Right cardiac atrium (tissue), 5 donors: ENCODE measurements at regions not wholly inside any gene's neighbourhood (a gene's known extent, or its start where the extent isn't known, plus 50 kb on each side); places are given as distances from the start of the nearest gene placed in this dataset.

ENCODE experiments used
- ATAC-seq, 2 donors: fragments of 200-7000 bp; cut with Tn5 transposase; one replicate each; pipeline versions ENCODE4 v1.8.0 to v1.9.1; 2020; ENCODE audit warnings: moderate library complexity in 2 of 2, mild to moderate bottlenecking in 1 of 2
- DNase-seq, 3 donors: peaks; one replicate each; pipeline ENCODE4 v3.0.0-alpha.2; 2020
- H3K27ac ChIP-seq: one replicate; pipeline ENCODE4 v1.5.1; 2013; ENCODE audit warnings: mild to moderate bottlenecking, low read length, control low read depth, moderate library complexity
- H3K27me3 ChIP-seq: one replicate; pipeline ENCODE4 v1.6.1; 2013; ENCODE audit not compliant: control insufficient read depth, insufficient read depth
- H3K4me1 ChIP-seq: one replicate; pipeline ENCODE4 v1.6.1; 2013; ENCODE audit warnings: low read length; ENCODE audit not compliant: control insufficient read depth, insufficient read depth
- H3K4me3 ChIP-seq: one replicate; pipeline ENCODE4 v1.5.1; 2013; ENCODE audit warnings: low read length, control low read depth
- H3K9me3 ChIP-seq: one replicate; pipeline ENCODE4 v1.6.1; 2013; ENCODE audit warnings: low read length; ENCODE audit not compliant: control insufficient read depth
- WGBS: extraction: QIAGEN DNeasy Blood & Tissue Kit; methylation state at CpG from one replicate; pipeline ENCODE4 v1.1.7; 2013; 5-methylcytosine and 5-hydroxymethylcytosine counted together
- intact Hi-C, 4 donors: fragments of 100-400 bp; cut with DNase I; formaldehyde crosslinking; loops; one replicate each; pipeline versions ENCODE4 v1.11.0 to v1.14.0; 2022 to 2023
- donor health status: healthy with polysubstance abuse.
- donor health status: DM: no; HTN: yes; CAD: no.
- donor health status: DM: no; HTN: no; CAD: no.
- donor health status: DM: no; HTN: yes; CAD: no; lungs with severe emphysema.
- donor health status: DM: yes; HTN: yes; CAD: no.

- ATAC-seq = no peak
- H3K4me1 ChIP-seq = no peaks in the 10 kb centered on the region
- intact Hi-C loops = no loop called here
- DNase-seq = no peak
- H3K9me3 ChIP-seq = no peaks in the 10 kb centered on the region
- WGBS = 91% methylated on average over 4 of the region's 4 CpGs
- H3K27me3 ChIP-seq = no peaks in the 10 kb centered on the region
- H3K27ac ChIP-seq = no peak overlapping the region
- H3K4me3 ChIP-seq = no peak overlapping the region
Measured at GRCh38 chr4:131046821-131047220, 1950.9 kb downstream of the C4orf33 start.

GRCh38 chr4:131052646-131053045 is 1956.7 kb downstream of the C4orf33 start:
- DNase-seq (no peak), ATAC-seq (no peak)
- no peak overlapping the region for H3K4me3 ChIP-seq
- no peaks in the 10 kb centered on the region for H3K27me3 ChIP-seq
- 68% methylated on average over 2 of the region's 2 CpGs for WGBS
- intact Hi-C loops = no loop called here
- H3K9me3 ChIP-seq = no peaks in the 10 kb centered on the region
- no peak overlapping the region for H3K27ac ChIP-seq
- H3K4me1 ChIP-seq = no peaks in the 10 kb centered on the region

DNA sequence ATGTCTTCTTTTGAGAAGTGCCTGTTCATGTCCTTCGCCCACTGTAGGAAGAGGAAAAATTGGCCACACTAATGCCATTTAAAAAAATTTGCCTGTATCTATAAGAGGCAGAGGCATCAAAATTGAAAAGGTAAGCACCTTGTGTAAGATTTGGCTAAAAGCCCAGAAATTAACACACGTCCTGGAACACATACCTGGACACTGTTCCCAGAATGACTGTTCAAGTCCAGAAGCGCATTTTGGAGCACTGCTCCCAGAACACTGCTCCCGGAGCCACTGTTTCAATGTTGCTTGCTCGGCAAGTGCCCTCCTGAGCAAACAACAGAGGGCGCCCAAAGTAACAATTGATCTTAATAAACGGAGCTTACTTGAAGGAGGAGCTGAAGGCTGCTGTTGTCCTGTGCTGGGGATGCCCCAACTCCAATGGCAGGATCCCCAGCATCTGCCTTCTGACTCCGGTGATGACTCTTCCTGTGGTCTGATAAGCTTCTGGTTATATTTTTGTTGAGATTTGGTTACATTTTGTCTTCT is 1958.6 kb downstream of the C4orf33 start:
- intact Hi-C loops = no loop called here
- no peaks in the 10 kb centered on the region for H3K4me1 ChIP-seq
- DNase-seq (no peak), ATAC-seq (no peak)
- no peaks in the 10 kb centered on the region for H3K9me3 ChIP-seq
- no peak overlapping the region for H3K4me3 ChIP-seq
- no peaks in the 10 kb centered on the region for H3K27me3 ChIP-seq
- no peak overlapping the region for H3K27ac ChIP-seq
- WGBS = 85% methylated on average over 8 of the region's 8 CpGs

DNA sequence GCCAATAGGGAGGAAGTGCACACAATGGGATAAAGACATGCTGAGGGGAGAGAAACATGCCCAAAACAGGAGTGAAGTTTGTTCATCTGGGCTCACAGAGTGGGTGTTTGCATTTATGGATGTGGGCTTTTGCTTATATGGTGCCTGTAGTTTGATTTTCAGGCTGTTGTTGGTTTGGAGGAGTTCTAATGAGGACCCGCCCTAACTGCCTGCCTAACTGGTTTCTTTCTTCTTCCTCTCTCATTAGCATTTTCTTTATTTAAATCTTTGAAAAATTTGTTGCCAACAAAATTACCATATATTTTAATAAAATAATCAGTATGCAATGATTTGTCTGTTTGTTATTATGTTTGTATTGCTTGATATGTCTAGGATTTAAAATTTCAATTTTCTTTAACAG is 1965.8 kb downstream of the C4orf33 start:
- DNase-seq = no peak
- WGBS = 85% methylated on average over 1 of the region's 1 CpG
- H3K27ac ChIP-seq = no peak overlapping the region
- no peak for ATAC-seq
- no peaks in the 10 kb centered on the region for H3K27me3 ChIP-seq
- intact Hi-C loops = no loop called here
- no peaks in the 10 kb centered on the region for H3K4me1 ChIP-seq
- peaks cover 2% of the 10 kb centered on the region for H3K9me3 ChIP-seq
- H3K4me3 ChIP-seq = no peak overlapping the region

GRCh38 chr4:131063878-131064277 is 1967.9 kb downstream of the C4orf33 start:
- 90% methylated on average over 5 of the region's 5 CpGs for WGBS
- no peak for ATAC-seq
- DNase-seq = no peak
- intact Hi-C loops = no loop called here
- no peaks in the 10 kb centered on the region for H3K4me1 ChIP-seq
- H3K27ac ChIP-seq = no peak overlapping the region
- no peaks in the 10 kb centered on the region for H3K27me3 ChIP-seq
- peaks cover 2% of the 10 kb centered on the region for H3K9me3 ChIP-seq
- H3K4me3 ChIP-seq = no peak overlapping the region

GRCh38 chr4:131081069-131081468 is 1985.1 kb downstream of the C4orf33 start:
- ATAC-seq (no peak), DNase-seq (no peak)
- H3K27ac ChIP-seq = no peak overlapping the region
- no peaks in the 10 kb centered on the region for H3K27me3 ChIP-seq
- no peaks in the 10 kb centered on the region for H3K9me3 ChIP-seq
- no peaks in the 10 kb centered on the region for H3K4me1 ChIP-seq
- intact Hi-C loops = no loop called here
- H3K4me3 ChIP-seq = no peak overlapping the region

GRCh38 chr4:131084997-131085396 is 1989.0 kb downstream of the C4orf33 start:
- ATAC-seq = no peak
- 78% methylated on average over 3 of the region's 3 CpGs for WGBS
- intact Hi-C loops = no loop called here

DNA sequence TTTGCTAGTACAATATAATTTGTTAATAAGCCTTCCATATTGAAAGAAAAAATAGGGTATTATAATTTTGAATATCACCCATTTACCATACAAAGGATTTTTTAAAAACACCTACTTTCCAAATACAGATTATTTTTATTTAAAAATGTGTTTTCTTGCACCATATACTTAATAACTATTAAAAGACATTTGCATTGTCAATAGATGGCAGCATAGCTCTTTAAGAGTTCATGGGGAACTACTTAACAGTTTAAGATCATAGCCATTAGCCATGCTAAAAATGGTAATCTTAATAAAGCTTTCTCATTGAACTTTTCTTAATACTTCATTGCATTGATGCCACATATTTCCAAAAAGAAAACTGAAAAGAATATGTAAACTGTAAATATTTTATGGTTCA is 1995.9 kb downstream of the C4orf33 start:
- Histone ChIP-seq H3K4me1 (no peaks in the 10 kb centered on the region), H3K9me3 (no peaks in the 10 kb centered on the region), H3K27me3 (no peaks in the 10 kb centered on the region), H3K27ac (no peak overlapping the region), H3K4me3 (no peak overlapping the region)
- intact Hi-C loops = no loop called here
- DNase-seq (no peak), ATAC-seq (no peak)

More at GRCh38 chr4:131084997-131085396, 1989.0 kb downstream of the C4orf33 start:
- no peak for DNase-seq
- Histone ChIP-seq H3K27ac (no peak overlapping the region), H3K27me3 (no peaks in the 10 kb centered on the region), H3K4me3 (no peak overlapping the region), H3K9me3 (no peaks in the 10 kb centered on the region), H3K4me1 (no peaks in the 10 kb centered on the region)

GRCh38 chr4:131093303-131093702 is 1997.4 kb downstream of the C4orf33 start:
- no peak for DNase-seq
- ATAC-seq = no peak
- Histone ChIP-seq H3K27ac (no peak overlapping the region), H3K4me3 (no peak overlapping the region), H3K27me3 (no peaks in the 10 kb centered on the region), H3K4me1 (no peaks in the 10 kb centered on the region), H3K9me3 (no peaks in the 10 kb centered on the region)
- intact Hi-C loops = no loop called here
- 81% methylated on average over 2 of the region's 2 CpGs for WGBS

- DNase-seq (peak in 1 of 3 donors; percentile 30), ATAC-seq (no peak)
- intact Hi-C loops = no loop called here
- WGBS = 87% methylated on average over 5 of the region's 5 CpGs
- Histone ChIP-seq H3K4me3 (no peak overlapping the region), H3K9me3 (no peaks in the 10 kb centered on the region), H3K4me1 (no peaks in the 10 kb centered on the region), H3K27ac (no peak overlapping the region), H3K27me3 (no peaks in the 10 kb centered on the region)
Measured at GRCh38 chr4:131098976-131099375, 2003.0 kb downstream of the C4orf33 start.

GRCh38 chr4:131113273-131113672 is 2017.3 kb downstream of the C4orf33 start:
- Histone ChIP-seq H3K4me1 (no peaks in the 10 kb centered on the region), H3K4me3 (no peak overlapping the region), H3K27ac (no peak overlapping the region), H3K27me3 (no peaks in the 10 kb centered on the region), H3K9me3 (no peaks in the 10 kb centered on the region)
- 83% methylated on average over 3 of the region's 3 CpGs for WGBS
- ATAC-seq (no peak), DNase-seq (no peak)
- intact Hi-C loops = no loop called here

GRCh38 chr4:131113704-131114103 is 2017.8 kb downstream of the C4orf33 start:
- no peaks in the 10 kb centered on the region for H3K27me3 ChIP-seq
- no peaks in the 10 kb centered on the region for H3K4me1 ChIP-seq
- no peaks in the 10 kb centered on the region for H3K9me3 ChIP-seq
- intact Hi-C loops = no loop called here
- ATAC-seq (no peak), DNase-seq (no peak)
- 81% methylated on average over 2 of the region's 2 CpGs for whole genome bisulfite sequencing
- no peak overlapping the region for H3K27ac ChIP-seq
- H3K4me3 ChIP-seq = no peak overlapping the region
